ENCODE measurements at regions not wholly inside any gene's neighbourhood (a gene's known extent, or its start where the extent isn't known, plus 50 kb on each side); places are given as distances from the start of the nearest gene placed in this dataset.

DNA sequence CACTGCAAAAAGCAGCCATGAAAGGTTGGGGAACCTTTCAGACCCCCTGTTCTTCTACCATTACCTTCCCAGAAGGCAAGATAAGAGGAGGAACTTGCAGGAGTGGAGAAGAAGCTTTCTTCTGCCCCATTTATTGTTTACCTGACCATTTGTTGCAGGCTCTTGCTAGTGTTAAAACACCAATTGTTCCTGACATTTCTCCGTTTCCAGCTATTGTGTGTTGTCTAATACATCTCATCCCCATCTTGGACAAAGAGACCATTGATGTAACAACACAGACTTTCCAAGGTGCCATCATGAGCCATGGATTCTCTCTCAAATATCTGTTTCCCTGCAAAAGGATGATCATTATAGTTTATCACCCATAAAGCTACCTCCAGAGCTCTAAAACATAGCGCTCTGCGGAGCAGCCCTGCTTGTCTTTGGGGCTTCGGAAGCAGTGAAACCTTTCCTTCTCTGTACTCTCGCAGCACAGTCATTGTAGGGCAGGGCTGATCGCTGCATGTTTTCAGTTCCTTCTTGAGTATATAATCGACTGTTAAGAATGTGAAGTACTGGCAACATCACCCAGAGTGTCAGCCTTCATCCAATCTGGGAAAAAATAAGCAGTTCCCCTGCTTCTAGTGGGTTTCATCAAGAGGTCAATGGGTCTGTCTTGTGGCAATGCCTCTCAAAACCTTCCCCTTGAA is 680.0 kb downstream of the SEMA5A start:
- ChIA-PET POLR2A (no interaction called here), CTCF (no interaction called here)
- Mint-ChIP-seq H3K4me1 (no peaks in the 10 kb centered on the region), H3K9me3 (peaks cover 0 to 7% (median 0%) of the 10 kb centered on the region in 11 donors), H3K27ac (no peak overlapping the region), H3K27me3 (no peaks in the 10 kb centered on the region), H3K4me3 (no peak overlapping the region), H3K36me3 (no peaks in the 10 kb centered on the region)
- no peak for DNase-seq
- Histone ChIP-seq H3K9me3 (ENCODE audit: control insufficient read depth in 2 of 3, low read length in 3 of 3) (no peaks in the 10 kb centered on the region), H3K4me3 (ENCODE audit: low read length) (no peak overlapping the region), H3K4me1 (ENCODE audit: control insufficient read depth in 2 of 2, insufficient read depth in 2 of 2, low read length in 2 of 2) (no peaks in the 10 kb centered on the region), H3K36me3 (ENCODE audit: control insufficient read depth in 2 of 3, insufficient read depth in 3 of 3, low read length in 3 of 3) (no peaks in the 10 kb centered on the region), H3K27me3 (ENCODE audit: control insufficient read depth in 2 of 2, insufficient read depth in 2 of 2, low read length in 2 of 2) (no peaks in the 10 kb centered on the region), H3K27ac (ENCODE audit: low read depth, low read length) (no peak overlapping the region)
- no peak for ATAC-seq
- intact Hi-C loops (cut with micrococcal nuclease), result no loop called here

DNA sequence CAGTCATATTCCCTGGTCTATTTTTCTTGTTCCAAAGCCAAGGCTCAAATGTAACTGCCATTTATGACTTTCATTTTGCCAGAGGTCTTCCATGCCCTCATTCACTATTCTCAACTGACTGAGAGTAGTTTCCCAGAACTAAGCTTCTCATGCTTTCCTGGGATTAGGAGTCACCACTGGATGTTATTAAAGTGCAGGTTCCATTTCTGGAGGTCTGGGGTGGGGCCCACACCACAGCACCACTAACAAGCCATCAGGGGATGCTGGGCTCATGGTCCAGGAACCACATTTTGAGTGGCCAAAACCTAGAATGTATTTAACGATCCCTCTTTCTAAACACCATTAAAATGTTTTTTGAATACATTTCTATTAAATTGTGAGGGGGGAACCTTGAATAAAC is 677.6 kb downstream of the SEMA5A start:
- Mint-ChIP-seq H3K9me3 (peaks cover 0 to 14% (median 4%) of the 10 kb centered on the region in 11 donors), H3K27ac (no peak overlapping the region), H3K27me3 (no peaks in the 10 kb centered on the region), H3K4me1 (no peaks in the 10 kb centered on the region), H3K4me3 (no peak overlapping the region), H3K36me3 (no peaks in the 10 kb centered on the region)
- intact Hi-C loops (cut with micrococcal nuclease), result no loop called here
- Histone ChIP-seq H3K27me3 (ENCODE audit: control insufficient read depth in 2 of 2, insufficient read depth in 2 of 2, low read length in 2 of 2) (no peaks in the 10 kb centered on the region), H3K4me1 (ENCODE audit: control insufficient read depth in 2 of 2, insufficient read depth in 2 of 2, low read length in 2 of 2) (no peaks in the 10 kb centered on the region), H3K4me3 (ENCODE audit: low read length) (no peak overlapping the region), H3K9me3 (ENCODE audit: control insufficient read depth in 2 of 3, low read length in 3 of 3) (no peaks in the 10 kb centered on the region), H3K27ac (ENCODE audit: low read depth, low read length) (no peak overlapping the region), H3K36me3 (ENCODE audit: control insufficient read depth in 2 of 3, insufficient read depth in 3 of 3, low read length in 3 of 3) (no peaks in the 10 kb centered on the region)
- POLR2A ChIA-PET, result no interaction called here
- ATAC-seq (no peak), DNase-seq (no peak)
- CTCF ChIA-PET, result no interaction called here

GRCh38 chr5:8869932-8870331 is 675.9 kb downstream of the SEMA5A start:
- H3K4me1 Mint-ChIP-seq, result no peaks in the 10 kb centered on the region
- H3K36me3 ChIP-seq (ENCODE audit: control insufficient read depth in 2 of 3, insufficient read depth in 3 of 3, low read length in 3 of 3), result no peaks in the 10 kb centered on the region
- no peaks in the 10 kb centered on the region for H3K36me3 Mint-ChIP-seq
- intact Hi-C loops (cut with micrococcal nuclease), result no loop called here
- no peak overlapping the region for H3K27ac ChIP-seq (ENCODE audit: low read depth, low read length)
- CTCF ChIA-PET, result no interaction called here
- no peaks in the 10 kb centered on the region for H3K27me3 ChIP-seq (ENCODE audit: control insufficient read depth in 2 of 2, insufficient read depth in 2 of 2, low read length in 2 of 2)
- DNase-seq, result no peak
- H3K4me3 ChIP-seq (ENCODE audit: low read length), result no peak overlapping the region
- peaks cover 0 to 14% (median 1%) of the 10 kb centered on the region in 11 donors for H3K9me3 Mint-ChIP-seq
- POLR2A ChIA-PET, result no interaction called here
- H3K9me3 ChIP-seq (ENCODE audit: control insufficient read depth in 2 of 3, low read length in 3 of 3), result no peaks in the 10 kb centered on the region
- no peaks in the 10 kb centered on the region for H3K27me3 Mint-ChIP-seq
- no peak overlapping the region for H3K27ac Mint-ChIP-seq
- no peak for ATAC-seq
- H3K4me1 ChIP-seq (ENCODE audit: control insufficient read depth in 2 of 2, insufficient read depth in 2 of 2, low read length in 2 of 2), result no peaks in the 10 kb centered on the region
- no peak overlapping the region for H3K4me3 Mint-ChIP-seq

GRCh38 chr5:8870349-8870958 is 675.4 kb downstream of the SEMA5A start:
- Mint-ChIP-seq H3K4me3 (no peak overlapping the region), H3K36me3 (no peaks in the 10 kb centered on the region), H3K9me3 (peaks cover 0 to 14% (median 3%) of the 10 kb centered on the region in 11 donors), H3K27ac (no peak overlapping the region), H3K27me3 (no peaks in the 10 kb centered on the region), H3K4me1 (no peaks in the 10 kb centered on the region)
- Histone ChIP-seq H3K27me3 (ENCODE audit: control insufficient read depth in 2 of 2, insufficient read depth in 2 of 2, low read length in 2 of 2) (no peaks in the 10 kb centered on the region), H3K4me3 (ENCODE audit: low read length) (no peak overlapping the region), H3K4me1 (ENCODE audit: control insufficient read depth in 2 of 2, insufficient read depth in 2 of 2, low read length in 2 of 2) (no peaks in the 10 kb centered on the region), H3K27ac (ENCODE audit: low read depth, low read length) (no peak overlapping the region), H3K36me3 (ENCODE audit: control insufficient read depth in 2 of 3, insufficient read depth in 3 of 3, low read length in 3 of 3) (no peaks in the 10 kb centered on the region), H3K9me3 (ENCODE audit: control insufficient read depth in 2 of 3, low read length in 3 of 3) (no peaks in the 10 kb centered on the region)
- ChIA-PET POLR2A (no interaction called here), CTCF (no interaction called here)
- DNase-seq (no peak), ATAC-seq (no peak)
- intact Hi-C loops (cut with micrococcal nuclease), result no loop called here

GRCh38 chr5:8870959-8871355 is 674.9 kb downstream of the SEMA5A start:
- Histone ChIP-seq H3K4me3 (ENCODE audit: low read length) (no peak overlapping the region), H3K4me1 (ENCODE audit: control insufficient read depth in 2 of 2, insufficient read depth in 2 of 2, low read length in 2 of 2) (no peaks in the 10 kb centered on the region), H3K27ac (ENCODE audit: low read depth, low read length) (no peak overlapping the region), H3K36me3 (ENCODE audit: control insufficient read depth in 2 of 3, insufficient read depth in 3 of 3, low read length in 3 of 3) (no peaks in the 10 kb centered on the region), H3K9me3 (ENCODE audit: control insufficient read depth in 2 of 3, low read length in 3 of 3) (no peaks in the 10 kb centered on the region), H3K27me3 (ENCODE audit: control insufficient read depth in 2 of 2, insufficient read depth in 2 of 2, low read length in 2 of 2) (no peaks in the 10 kb centered on the region)
- ATAC-seq (no peak), DNase-seq (no peak)
- Mint-ChIP-seq H3K27ac (no peak overlapping the region), H3K36me3 (no peaks in the 10 kb centered on the region), H3K9me3 (peaks cover 0 to 14% (median 4%) of the 10 kb centered on the region in 11 donors), H3K4me1 (no peaks in the 10 kb centered on the region), H3K4me3 (no peak overlapping the region), H3K27me3 (no peaks in the 10 kb centered on the region)
- ChIA-PET CTCF (no interaction called here), POLR2A (no interaction called here)
- intact Hi-C loops (cut with micrococcal nuclease), result no loop called here

- Histone ChIP-seq H3K27me3 (ENCODE audit: control insufficient read depth in 2 of 2, insufficient read depth in 2 of 2, low read length in 2 of 2) (no peaks in the 10 kb centered on the region), H3K4me1 (ENCODE audit: control insufficient read depth in 2 of 2, insufficient read depth in 2 of 2, low read length in 2 of 2) (no peaks in the 10 kb centered on the region), H3K36me3 (ENCODE audit: control insufficient read depth in 2 of 3, insufficient read depth in 3 of 3, low read length in 3 of 3) (no peaks in the 10 kb centered on the region), H3K4me3 (ENCODE audit: low read length) (no peak overlapping the region), H3K9me3 (ENCODE audit: control insufficient read depth in 2 of 3, low read length in 3 of 3) (no peaks in the 10 kb centered on the region), H3K27ac (ENCODE audit: low read depth, low read length) (no peak overlapping the region)
- ATAC-seq (no peak), DNase-seq (no peak)
- H3K27me3 Mint-ChIP-seq, result no peaks in the 10 kb centered on the region
- no peaks in the 10 kb centered on the region for H3K36me3 Mint-ChIP-seq
- peaks cover 0 to 16% (median 4%) of the 10 kb centered on the region in 11 donors for H3K9me3 Mint-ChIP-seq
- H3K27ac Mint-ChIP-seq, result no peak overlapping the region
- POLR2A ChIA-PET, result no interaction called here
- intact Hi-C loops (cut with micrococcal nuclease), result no loop called here
- no peaks in the 10 kb centered on the region for H3K4me1 Mint-ChIP-seq
- CTCF ChIA-PET, result no interaction called here
- H3K4me3 Mint-ChIP-seq, result no peak overlapping the region
Measured at GRCh38 chr5:8871446-8871845, 674.4 kb downstream of the SEMA5A start.

DNA sequence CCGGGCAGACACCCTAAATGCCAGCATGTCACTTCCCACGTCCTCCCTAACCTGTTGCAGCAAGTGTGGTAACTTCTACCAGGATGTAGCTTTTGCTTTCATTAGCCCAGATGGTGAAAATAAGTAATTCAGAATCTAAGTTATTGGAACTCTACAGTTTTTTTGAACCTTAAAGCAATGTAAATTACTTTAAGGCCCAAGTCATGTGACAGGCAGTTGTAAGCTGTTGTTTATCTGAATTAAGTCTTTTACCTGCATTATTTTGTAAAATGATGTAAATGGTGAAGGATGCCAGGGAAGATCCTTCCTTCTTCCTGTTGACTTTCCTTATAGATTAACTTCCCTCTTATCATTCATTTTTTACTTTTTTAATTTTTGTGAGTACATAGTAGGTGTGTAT is 670.2 kb downstream of the SEMA5A start:
- Histone ChIP-seq H3K4me3 (ENCODE audit: low read length) (no peak overlapping the region), H3K27ac (ENCODE audit: low read depth, low read length) (no peak overlapping the region), H3K9me3 (ENCODE audit: control insufficient read depth in 2 of 3, low read length in 3 of 3) (no peaks in the 10 kb centered on the region), H3K27me3 (ENCODE audit: control insufficient read depth in 2 of 2, insufficient read depth in 2 of 2, low read length in 2 of 2) (no peaks in the 10 kb centered on the region), H3K36me3 (ENCODE audit: control insufficient read depth in 2 of 3, insufficient read depth in 3 of 3, low read length in 3 of 3) (no peaks in the 10 kb centered on the region), H3K4me1 (ENCODE audit: control insufficient read depth in 2 of 2, insufficient read depth in 2 of 2, low read length in 2 of 2) (no peaks in the 10 kb centered on the region)
- DNase-seq (no peak), ATAC-seq (no peak)
- Mint-ChIP-seq H3K4me1 (no peaks in the 10 kb centered on the region), H3K27ac (no peak overlapping the region), H3K9me3 (peaks cover 0 to 21% (median 5%) of the 10 kb centered on the region in 11 donors), H3K27me3 (no peaks in the 10 kb centered on the region), H3K36me3 (no peaks in the 10 kb centered on the region), H3K4me3 (no peak overlapping the region)
- POLR2A ChIA-PET, result no interaction called here
- intact Hi-C loops (cut with micrococcal nuclease), result no loop called here
- CTCF ChIA-PET, result no interaction called here
